GM19023 (cell line): ENCODE measurements at regions not wholly inside any gene's neighbourhood (a gene's known extent, or its start where the extent isn't known, plus 50 kb on each side); places are given as distances from the start of the nearest gene placed in this dataset.
A peak's percentile ranks its signal among the peaks of the same experiment; 100 is the strongest.
"Not testable (repeated sequence)": the region's sequence is repeated elsewhere in the genome, so short reads cannot be mapped to it uniquely, and the experiment has no call there.

Source experiments
- ATAC-seq: cut with Tn5 transposase; IDR thresholded peaks from one replicate; pipeline ENCODE4 v1.9.1; 2021; ENCODE audit warnings: mild to moderate bottlenecking, moderate library complexity; ENCODE audit not compliant: unreplicated experiment

DNA sequence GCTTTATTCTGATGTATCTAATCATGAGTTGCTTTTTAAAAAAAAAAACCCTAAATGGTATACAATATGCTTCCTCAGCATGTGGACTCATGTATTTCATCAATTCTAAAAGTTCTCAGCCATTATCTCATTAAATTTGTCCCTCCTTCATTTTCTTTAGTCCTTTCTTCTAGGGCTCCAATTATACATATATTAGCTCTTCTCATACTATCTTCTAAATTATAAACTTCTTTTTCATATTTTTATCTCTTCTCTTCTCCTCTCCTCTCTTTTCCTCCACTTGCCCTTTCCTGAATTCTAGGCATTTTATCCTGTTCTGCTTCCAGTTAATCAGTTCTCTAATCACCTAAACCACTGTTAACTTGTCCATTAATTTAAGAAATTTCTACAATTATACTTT lies 55.0 kb upstream of the IL33 start:
- ATAC-seq, result no peak

DNA sequence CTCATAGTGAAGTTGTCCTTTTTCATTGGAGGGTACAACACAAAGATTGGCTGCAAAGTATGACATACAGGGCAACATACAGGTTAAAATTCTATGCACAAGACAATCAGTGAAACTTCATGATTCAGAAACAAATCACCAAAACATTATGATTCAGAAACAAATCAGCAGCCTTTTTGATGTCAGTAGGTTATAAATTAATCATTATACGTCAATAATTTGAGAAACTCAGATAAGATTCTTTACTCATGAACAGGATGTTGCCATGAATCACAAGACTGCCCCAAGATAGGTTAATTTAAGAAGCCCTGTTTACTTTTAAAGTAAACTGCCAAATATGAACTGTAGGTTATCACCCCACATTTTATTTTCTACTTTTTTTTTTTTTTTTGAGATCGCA lies 62.2 kb upstream of the IL33 start:
- ATAC-seq, result no peak

DNA sequence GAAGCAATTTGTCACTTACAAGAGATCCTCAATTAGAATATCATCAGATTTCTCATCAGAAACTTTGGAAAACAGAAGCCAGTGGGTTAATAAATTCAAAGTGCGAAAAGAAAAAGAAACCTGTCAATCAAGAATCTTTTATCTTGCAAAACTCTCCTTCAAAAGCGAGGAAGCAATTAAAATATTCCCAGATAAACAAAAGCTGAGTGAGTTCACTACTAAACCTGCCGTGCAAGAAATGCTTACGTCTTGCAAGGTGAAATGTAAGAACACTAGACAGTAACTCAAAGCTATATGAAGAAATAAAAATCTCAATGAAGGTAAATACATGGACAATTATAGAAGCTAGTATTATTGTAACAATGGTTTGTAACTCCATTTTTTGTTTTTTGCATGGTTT lies 62.8 kb upstream of the IL33 start:
- ATAC-seq, result no peak

DNA sequence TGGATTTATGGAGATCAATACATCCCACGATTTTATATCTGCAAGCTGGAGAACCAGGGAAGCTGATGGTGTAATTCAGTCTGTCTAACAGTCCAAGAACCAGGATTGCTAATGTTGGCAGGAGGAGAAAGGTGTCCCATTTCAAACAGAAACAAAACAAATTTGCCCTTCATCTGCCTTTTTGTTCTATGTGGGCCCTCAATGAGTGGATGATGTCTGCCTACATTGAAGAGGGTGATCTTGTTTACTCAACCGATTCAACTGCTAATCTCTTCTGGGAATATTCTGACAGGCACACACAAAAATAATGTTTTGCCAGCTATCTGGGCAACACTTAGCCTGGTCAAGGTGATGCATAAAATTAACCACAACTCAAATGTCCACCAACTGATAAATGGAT lies 65.1 kb upstream of the IL33 start:
- ATAC-seq, result no peak

DNA sequence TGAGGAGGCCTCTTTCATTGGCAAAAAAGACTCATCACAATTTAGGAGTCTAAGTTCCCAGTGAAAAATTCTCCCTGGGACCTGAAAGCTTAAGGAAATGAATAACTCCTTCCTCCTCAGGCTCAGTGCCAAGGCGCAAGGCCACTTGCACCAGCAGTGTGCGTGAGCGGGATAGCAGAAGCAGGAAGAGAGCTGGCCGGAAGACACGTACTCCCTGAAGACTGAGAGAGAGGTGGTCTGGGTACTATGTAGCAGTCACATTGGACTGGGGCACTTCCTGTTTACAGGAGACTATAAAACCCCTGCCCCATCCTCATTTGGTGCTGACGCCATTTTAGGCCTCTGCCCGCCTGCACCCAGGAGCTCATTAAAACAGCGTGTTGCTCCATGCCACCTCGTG lies 66.3 kb upstream of the IL33 start:
- ATAC-seq, result no peak

DNA sequence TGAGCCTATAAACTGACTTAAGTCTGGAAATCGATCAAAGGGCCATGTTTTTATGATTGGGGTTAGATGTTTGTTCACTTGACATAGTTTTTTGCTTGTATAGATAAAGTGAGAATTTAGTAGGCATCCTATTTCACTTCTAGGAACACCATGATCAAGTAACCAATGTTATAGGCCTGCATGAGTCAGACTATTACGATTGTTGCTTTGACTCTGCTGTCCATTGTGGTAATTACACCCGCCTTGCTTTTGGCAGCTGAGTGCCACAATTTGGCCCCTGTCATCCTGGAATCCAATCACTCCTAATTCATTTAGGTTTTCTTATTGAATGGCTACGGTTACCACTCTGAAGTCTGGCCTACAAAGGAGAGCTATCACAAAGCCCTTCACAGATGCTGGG lies 67.8 kb upstream of the IL33 start:
- no peak for ATAC-seq

DNA sequence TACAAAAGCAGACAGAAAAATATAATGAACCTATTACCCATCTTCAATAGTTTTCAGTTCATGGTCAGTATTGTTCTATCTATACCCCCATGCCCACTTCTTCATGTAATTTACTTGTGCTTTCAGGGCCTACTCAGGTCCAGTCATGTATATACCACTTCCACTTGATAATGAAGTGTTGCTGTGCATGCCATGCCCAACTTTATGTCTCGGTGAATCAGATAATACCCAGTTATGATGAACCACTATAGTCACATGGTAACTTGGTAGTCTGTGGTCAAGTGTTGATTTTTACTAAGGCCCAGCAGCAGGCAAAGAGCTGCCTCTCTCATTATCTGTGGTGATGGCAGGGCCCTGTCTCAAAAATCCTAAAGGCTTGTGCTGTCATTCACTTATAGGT lies 70.7 kb upstream of the IL33 start:
- ATAC-seq, result no peak

DNA sequence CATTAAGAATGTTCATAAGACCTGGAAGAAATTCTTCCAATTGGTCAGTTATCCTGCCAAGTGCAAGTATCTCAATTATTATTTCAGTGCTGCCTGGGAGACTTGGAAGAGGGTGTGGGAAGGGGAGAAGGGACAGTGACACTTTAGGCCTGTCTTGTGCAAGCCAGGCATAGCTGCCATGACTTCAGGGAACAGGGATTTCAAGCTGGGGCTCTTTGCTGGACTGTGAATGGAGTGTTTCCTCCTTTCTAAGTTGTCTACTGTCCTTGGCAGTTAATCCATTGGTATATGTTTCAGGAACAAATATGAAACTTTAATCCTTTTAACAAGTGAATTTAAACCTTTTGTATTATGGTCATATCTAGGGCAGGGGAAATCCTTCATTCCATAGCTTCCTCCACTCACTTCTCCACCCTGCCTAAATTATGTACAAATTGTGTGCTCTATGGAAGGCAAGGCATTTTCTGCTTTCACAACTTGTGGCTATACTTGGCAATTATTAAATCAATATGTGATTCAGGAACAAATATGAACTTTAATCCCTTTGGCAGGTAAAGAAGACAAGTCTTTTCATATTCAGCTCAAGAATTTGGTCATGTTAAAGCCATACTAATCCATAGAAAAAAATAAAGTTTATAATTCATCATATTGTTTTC lies 72.7 kb upstream of the IL33 start:
- no peak for ATAC-seq

DNA sequence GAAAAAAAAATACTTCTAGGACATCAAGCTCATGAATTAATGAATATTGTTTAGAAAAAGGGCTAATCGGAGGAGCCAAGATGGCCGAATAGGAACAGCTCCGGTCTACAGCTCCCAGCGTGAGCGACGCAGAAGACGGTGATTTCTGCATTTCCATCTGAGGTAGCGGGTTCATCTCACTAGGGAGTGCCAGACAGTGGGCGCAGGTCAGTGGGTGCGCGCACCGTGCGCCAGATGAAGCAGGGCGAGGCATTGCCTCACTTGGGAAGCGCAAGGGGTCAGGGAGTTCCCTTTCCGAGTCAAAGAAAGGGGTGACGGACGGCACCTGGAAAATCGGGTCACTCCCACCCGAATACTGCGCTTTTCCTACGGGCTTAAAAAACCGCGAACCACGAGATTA lies 79.8 kb upstream of the IL33 start:
- ATAC-seq, result not testable (repeated sequence)

DNA sequence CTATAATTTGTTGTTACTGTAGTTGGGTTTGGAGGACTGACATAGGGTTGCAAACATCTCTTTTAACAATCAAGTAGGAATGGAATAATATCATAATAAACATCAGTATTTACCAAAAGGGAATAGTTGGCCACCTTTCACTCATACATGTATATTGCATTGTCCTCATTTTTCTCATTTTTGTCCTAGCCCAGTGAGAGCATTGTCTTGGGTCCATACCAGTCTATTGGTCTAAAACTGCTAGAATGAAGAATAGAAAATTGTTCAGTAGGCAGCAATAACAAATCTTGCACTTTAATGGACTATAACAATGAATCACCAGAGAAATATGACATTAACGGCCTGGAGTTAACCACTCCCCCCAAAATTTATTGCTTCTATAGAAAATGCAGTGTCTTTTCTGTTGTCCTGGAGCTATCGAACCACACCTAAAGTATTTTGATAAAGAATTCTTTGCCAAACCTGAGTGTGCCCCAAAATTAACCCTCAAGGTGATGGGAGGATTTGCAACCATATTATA lies 80.9 kb upstream of the IL33 start:
- no peak for ATAC-seq

DNA sequence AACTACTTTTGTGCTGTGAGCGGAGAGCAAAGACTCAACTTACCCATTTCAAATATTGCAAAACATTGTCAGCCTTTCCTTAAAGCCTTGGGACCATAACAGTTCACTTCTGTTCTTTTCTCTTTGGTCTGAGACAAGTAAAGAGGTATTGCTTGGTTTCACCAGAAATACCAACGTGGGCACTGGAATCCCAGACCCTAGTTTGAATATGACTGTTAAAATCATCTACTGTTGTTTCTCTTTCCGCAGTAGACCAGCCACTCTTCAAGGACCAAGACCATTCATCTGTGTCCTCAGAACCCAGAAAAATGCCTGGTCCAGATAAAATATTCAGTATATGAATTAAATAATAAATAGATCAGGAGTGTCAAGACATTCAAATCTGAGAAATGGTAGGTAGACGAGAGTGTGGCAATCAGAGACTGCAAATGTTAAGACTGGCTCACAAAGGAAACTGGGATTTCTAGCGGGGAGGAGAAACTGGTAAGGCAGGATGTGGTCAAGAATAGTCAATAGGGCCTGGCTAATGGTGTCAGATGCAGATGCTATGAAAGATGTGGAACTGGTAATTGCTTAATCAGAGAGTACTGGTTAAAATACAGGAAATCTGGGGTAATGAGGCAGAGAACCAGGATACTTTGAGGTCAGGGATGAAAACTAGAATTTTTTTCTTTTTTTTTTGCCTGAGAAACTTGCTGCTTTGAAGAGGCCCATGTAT lies 82.1 kb upstream of the IL33 start:
- no peak for ATAC-seq

DNA sequence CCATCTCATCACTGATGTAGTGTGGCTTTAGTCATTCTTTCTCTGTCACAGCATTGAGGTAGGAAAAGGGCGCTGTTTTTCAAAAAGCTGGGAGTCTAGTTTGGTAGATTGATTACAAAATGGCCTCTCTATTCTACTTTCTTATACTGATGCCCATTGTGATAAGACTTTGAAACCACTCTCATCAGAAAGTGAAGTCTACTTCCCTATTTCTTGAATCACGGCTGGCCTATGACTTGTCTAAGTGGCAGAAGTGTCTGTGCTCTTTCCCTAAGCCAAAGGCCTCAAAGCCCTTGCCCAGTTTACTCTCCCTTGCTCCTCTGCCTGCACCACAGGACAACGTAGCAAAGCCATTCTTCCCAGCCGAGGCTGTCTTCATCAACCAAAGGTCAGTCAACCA lies 83.0 kb upstream of the IL33 start:
- ATAC-seq, result no peak

DNA sequence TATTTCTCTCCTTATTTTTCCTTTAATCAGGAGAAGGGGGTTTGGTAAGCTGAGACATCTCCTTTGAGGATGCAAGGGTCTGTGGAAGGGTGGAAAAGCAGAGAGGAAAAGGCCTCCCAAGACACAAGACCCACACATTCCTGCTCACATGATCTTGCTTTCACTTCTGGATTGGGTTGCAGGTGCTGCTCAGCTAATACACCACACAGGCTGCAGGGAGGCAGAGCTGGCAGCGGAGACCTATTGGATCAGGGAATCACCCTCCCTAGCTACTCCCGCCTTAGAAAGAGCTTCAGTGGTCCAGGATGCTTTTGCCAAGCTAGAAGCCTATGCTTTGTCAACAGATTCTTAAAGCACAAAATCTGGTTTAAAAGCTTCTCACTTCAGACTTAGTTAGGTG lies 87.6 kb upstream of the IL33 start:
- ATAC-seq, result no peak

DNA sequence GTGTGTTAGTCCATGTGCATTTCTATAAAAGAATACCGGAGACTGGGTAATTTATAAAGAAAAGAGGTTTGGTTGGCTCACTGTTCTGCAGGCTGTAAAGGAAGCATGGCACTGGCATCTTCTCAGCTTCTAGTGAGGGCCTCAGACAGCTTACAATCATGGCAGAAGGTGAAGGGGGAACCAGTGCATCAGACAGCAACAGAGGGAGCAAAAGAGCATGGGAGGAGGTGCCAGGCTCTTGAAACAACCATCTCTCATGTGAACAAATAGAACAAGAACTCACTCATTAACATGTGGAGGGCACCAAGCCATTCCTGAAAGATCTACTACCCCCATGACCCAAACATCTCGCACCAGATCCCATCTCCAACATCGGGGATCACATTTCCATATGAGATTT lies 89.2 kb upstream of the IL33 start:
- ATAC-seq, result no peak

DNA sequence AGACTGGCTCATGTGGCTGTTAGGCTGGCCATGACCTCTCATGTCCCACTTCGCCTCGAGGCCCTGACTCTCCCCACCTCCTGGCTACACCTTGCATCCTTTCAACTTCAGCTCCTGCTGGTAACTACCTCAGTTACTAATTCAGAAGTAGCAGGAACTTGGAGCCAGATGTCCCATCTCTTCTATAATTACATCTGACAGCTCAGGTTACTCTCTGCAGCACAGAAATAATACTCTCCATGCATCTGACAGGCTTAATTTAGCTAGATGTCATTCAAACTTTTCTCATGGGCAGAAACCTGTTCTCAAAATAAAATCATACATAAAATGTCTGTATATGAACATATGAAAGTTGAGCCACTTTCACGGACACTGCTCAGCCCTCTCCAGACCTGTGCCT lies 92.2 kb upstream of the IL33 start:
- no peak for ATAC-seq

DNA sequence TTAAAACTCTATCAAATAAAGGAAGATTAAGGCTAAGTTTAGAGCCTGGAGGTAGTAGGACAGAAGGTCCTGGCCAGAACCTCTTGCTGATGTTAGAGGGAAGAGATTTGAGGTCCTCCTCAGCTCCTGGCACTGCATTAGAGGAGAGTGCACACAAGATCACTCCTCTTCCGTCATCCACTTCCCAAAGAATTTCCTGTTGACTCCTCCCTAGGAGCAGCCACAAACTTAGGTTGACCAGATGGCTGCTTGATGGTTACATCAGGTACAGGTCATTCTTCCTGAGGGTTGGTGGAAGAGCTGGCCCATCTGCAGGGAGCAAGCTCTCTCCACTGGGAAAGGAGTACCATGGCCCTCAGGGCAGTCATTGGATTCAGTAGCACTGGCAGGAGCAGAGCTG lies 93.9 kb upstream of the IL33 start:
- ATAC-seq, result no peak

DNA sequence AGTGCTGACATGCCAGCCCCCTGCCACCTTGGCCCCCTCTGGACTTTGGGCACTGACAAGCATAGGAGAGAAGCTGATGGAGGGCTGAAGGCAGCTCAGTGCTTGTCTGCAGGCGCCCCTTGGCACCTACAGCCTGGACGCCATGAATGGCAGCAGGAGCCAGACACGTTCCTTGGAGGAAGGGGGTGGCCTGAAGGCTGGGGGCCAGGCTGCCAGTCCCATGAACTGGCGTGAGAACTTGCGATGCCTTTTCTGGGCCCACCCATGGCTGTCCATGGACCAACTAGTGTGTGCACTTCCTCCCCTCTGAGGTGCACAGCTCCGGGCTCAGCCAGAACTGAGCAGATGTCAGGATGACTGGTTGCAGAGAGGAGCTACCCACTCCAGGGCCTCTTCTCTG lies 99.0 kb upstream of the RANBP6 start:
- no peak for ATAC-seq

DNA sequence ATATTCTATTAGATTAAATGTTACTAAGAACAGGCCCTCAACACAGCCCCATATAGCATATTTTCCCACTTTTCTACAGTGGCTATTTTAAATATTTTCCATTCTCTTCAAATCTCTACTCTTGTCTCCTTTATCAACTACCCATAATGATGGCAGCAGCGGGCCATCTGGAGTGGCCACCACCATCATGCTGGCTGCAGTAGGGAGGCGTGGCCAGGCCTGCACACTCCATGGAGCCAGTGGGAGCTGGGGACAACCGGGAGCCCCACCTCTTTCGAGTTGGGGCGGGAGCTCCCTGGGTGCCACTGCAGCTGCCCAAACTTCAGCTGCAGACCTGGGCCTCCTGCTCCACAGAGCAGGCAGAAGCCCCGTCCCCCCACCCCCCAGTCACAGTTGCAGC lies 98.4 kb upstream of the RANBP6 start:
- ATAC-seq, result no peak

DNA sequence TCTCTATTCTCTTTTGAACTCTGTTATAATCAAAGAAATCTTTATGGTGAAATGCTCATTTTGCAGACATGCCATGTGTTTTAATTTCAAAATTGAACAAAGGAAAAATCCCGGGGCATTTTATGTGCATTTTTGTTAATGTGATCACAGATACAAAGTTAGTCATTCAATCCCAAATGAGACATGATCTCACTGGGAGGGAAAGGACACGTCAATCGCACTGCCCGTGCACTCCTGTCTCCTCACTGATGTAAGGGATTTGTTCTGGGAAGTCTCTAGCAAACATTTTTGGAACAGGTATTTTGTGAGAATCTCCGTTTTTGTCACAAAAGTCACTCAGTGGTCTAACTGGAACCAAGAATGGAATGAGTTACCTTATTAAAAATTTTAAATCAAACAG lies 97.9 kb upstream of the RANBP6 start:
- ATAC-seq, result no peak

DNA sequence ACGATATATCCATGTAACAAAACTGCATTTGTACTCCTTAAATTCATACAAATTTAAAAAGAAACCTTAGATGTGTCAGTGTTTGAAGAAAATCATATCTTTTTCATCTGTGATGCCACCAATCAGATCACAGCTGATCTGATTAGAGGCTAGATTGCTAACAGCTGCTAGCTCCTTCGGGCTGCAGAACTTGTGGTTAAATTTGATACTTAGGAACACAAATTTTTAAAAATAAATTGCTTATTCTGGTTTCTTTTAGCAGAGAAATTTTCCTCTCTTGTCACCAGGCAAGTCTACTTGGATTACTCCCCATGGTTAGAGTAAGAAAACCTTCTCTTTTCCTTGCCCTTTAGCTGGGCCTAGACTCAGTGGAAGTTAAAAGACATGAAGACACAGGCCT lies 94.6 kb upstream of the RANBP6 start:
- no peak for ATAC-seq

DNA sequence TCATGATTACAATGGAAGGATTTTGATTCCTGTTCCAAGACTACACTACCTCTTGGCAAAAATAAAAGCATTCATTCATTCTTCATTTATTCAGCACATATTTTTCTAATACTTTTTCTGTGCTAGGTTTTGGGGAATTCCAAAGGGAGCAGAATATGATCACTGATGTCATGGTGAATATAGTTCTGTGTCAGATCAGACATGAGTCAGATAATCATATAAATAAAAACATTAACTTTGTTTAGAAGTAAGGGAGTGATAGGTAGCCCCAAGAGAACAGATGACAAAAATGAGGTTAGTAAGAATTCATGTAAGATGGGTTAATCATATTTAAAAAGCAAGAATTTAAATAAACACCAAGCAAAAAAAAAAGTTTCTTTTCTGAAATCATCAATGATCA lies 94.1 kb upstream of the RANBP6 start:
- ATAC-seq, result no peak

DNA sequence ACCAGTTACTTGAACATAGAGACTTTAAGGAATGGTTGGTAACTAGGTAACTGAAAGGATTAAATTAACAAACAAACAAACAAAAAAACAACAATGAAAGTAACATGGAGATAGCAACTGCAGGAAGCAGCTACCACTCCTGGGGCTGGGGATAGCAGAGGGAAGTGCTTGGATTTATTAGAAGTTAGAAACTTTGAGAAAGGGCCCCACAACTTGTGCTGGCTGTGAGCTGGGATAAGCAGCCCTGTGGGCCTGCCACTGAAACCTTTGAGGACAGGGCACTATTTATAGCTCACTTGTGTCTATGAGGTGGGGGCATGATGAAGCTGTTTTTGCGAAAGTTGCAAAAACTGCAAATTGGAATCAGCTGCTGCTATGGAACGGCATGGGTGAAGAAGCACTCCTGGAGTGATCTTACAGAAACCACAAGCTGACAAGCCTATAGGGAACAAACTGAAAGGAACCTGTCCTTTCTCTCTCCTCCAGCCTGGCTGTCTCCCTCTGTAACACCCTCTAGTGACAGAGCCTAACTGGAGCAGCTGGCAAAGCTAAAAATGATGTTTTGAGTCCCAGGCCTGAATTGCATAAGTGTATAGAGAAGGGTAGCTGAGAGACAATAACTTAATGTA lies 91.4 kb upstream of the RANBP6 start:
- ATAC-seq, result peak; percentile 78
